ENCODE measurements at regions not wholly inside any gene's neighbourhood (a gene's known extent, or its start where the extent isn't known, plus 50 kb on each side); places are given as distances from the start of the nearest gene placed in this dataset.
"Not testable (repeated sequence)": the region's sequence is repeated elsewhere in the genome, so short reads cannot be mapped to it uniquely, and the experiment has no call there.

- H3K27ac ChIP-seq (ENCODE audit: low read depth, low read length, severe bottlenecking), result no peak overlapping the region
- no peaks in the 10 kb centered on the region for H3K36me3 ChIP-seq (ENCODE audit: control insufficient read depth, insufficient read depth, low read length)
- WGBS, 2 experiments (ENCODE audit: insufficient coverage in 2 of 2), result 80% methylated on average over 1 of the region's 1 CpG; no CpG with 5 or more reads in 1 of the 2 experiments
- no peak overlapping the region for H3K4me3 ChIP-seq (ENCODE audit: extremely low read depth, insufficient read depth, low read length, poor library complexity, severe bottlenecking)
- peaks cover 3% of the 10 kb centered on the region for H3K9me3 ChIP-seq (ENCODE audit: control insufficient read depth, low read length)
- H3K4me1 ChIP-seq (ENCODE audit: control insufficient read depth, insufficient read depth, low read length, poor library complexity, severe bottlenecking), result no peaks in the 10 kb centered on the region
These were observed 932.0 kb upstream of the IGFBP7 start for GRCh38 chr4:58042176-58042575.

GRCh38 chr4:57993944-57994343, 883.8 kb upstream of the IGFBP7 start:
- Histone ChIP-seq H3K36me3 (ENCODE audit: control insufficient read depth, insufficient read depth, low read length) (no peaks in the 10 kb centered on the region), H3K27ac (ENCODE audit: low read depth, low read length, severe bottlenecking) (no peak overlapping the region), H3K4me3 (ENCODE audit: extremely low read depth, insufficient read depth, low read length, poor library complexity, severe bottlenecking) (no peak overlapping the region), H3K4me1 (ENCODE audit: control insufficient read depth, insufficient read depth, low read length, poor library complexity, severe bottlenecking) (no peaks in the 10 kb centered on the region), H3K9me3 (ENCODE audit: control insufficient read depth, low read length) (no peaks in the 10 kb centered on the region)
- WGBS, 2 experiments (ENCODE audit: insufficient coverage in 2 of 2), result 86 to 100% methylated on average over 1 of the region's 2 CpGs

GRCh38 chr4:57989430-57989829, 879.2 kb upstream of the IGFBP7 start:
- H3K4me3 ChIP-seq (ENCODE audit: extremely low read depth, insufficient read depth, low read length, poor library complexity, severe bottlenecking), result no peak overlapping the region
- H3K36me3 ChIP-seq (ENCODE audit: control insufficient read depth, insufficient read depth, low read length), result no peaks in the 10 kb centered on the region
- no peaks in the 10 kb centered on the region for H3K9me3 ChIP-seq (ENCODE audit: control insufficient read depth, low read length)
- no peak overlapping the region for H3K27ac ChIP-seq (ENCODE audit: low read depth, low read length, severe bottlenecking)
- H3K4me1 ChIP-seq (ENCODE audit: control insufficient read depth, insufficient read depth, low read length, poor library complexity, severe bottlenecking), result no peaks in the 10 kb centered on the region
- WGBS, 2 experiments (ENCODE audit: insufficient coverage in 2 of 2), result 74 to 77% methylated on average over 4 to 5 of the region's 6 CpGs

GRCh38 chr4:57985161-57985560, 875.0 kb upstream of the IGFBP7 start:
- no peaks in the 10 kb centered on the region for H3K9me3 ChIP-seq (ENCODE audit: control insufficient read depth, low read length)
- no peaks in the 10 kb centered on the region for H3K4me1 ChIP-seq (ENCODE audit: control insufficient read depth, insufficient read depth, low read length, poor library complexity, severe bottlenecking)
- no peaks in the 10 kb centered on the region for H3K36me3 ChIP-seq (ENCODE audit: control insufficient read depth, insufficient read depth, low read length)
- no peak overlapping the region for H3K27ac ChIP-seq (ENCODE audit: low read depth, low read length, severe bottlenecking)
- H3K4me3 ChIP-seq (ENCODE audit: extremely low read depth, insufficient read depth, low read length, poor library complexity, severe bottlenecking), result no peak overlapping the region

- Histone ChIP-seq H3K4me3 (ENCODE audit: extremely low read depth, insufficient read depth, low read length, poor library complexity, severe bottlenecking) (no peak overlapping the region), H3K27ac (ENCODE audit: low read depth, low read length, severe bottlenecking) (no peak overlapping the region), H3K4me1 (ENCODE audit: control insufficient read depth, insufficient read depth, low read length, poor library complexity, severe bottlenecking) (no peaks in the 10 kb centered on the region), H3K36me3 (ENCODE audit: control insufficient read depth, insufficient read depth, low read length) (no peaks in the 10 kb centered on the region), H3K9me3 (ENCODE audit: control insufficient read depth, low read length) (no peaks in the 10 kb centered on the region)
- 83 to 92% methylated on average over 3 of the region's 5 CpGs for WGBS, 2 experiments (ENCODE audit: insufficient coverage in 2 of 2)
These were observed 870.9 kb upstream of the IGFBP7 start for GRCh38 chr4:57981123-57981522.

GRCh38 chr4:57974821-57975220, 864.6 kb upstream of the IGFBP7 start:
- Histone ChIP-seq H3K9me3 (ENCODE audit: control insufficient read depth, low read length) (no peaks in the 10 kb centered on the region), H3K36me3 (ENCODE audit: control insufficient read depth, insufficient read depth, low read length) (no peaks in the 10 kb centered on the region), H3K4me1 (ENCODE audit: control insufficient read depth, insufficient read depth, low read length, poor library complexity, severe bottlenecking) (no peaks in the 10 kb centered on the region), H3K4me3 (ENCODE audit: extremely low read depth, insufficient read depth, low read length, poor library complexity, severe bottlenecking) (no peak overlapping the region), H3K27ac (ENCODE audit: low read depth, low read length, severe bottlenecking) (no peak overlapping the region)
- WGBS, 2 experiments (ENCODE audit: insufficient coverage in 2 of 2), result 86 to 93% methylated on average over 3 of the region's 4 CpGs

GRCh38 chr4:57973819-57974218, 863.6 kb upstream of the IGFBP7 start:
- Histone ChIP-seq H3K27ac (ENCODE audit: low read depth, low read length, severe bottlenecking) (no peak overlapping the region), H3K4me1 (ENCODE audit: control insufficient read depth, insufficient read depth, low read length, poor library complexity, severe bottlenecking) (no peaks in the 10 kb centered on the region), H3K36me3 (ENCODE audit: control insufficient read depth, insufficient read depth, low read length) (no peaks in the 10 kb centered on the region), H3K4me3 (ENCODE audit: extremely low read depth, insufficient read depth, low read length, poor library complexity, severe bottlenecking) (no peak overlapping the region), H3K9me3 (ENCODE audit: control insufficient read depth, low read length) (no peaks in the 10 kb centered on the region)
- 90% methylated on average over 1 of the region's 1 CpG; no CpG with 5 or more reads in 1 of the 2 experiments for WGBS, 2 experiments (ENCODE audit: insufficient coverage in 2 of 2)

- Histone ChIP-seq H3K36me3 (ENCODE audit: control insufficient read depth, insufficient read depth, low read length) (no peaks in the 10 kb centered on the region), H3K4me3 (ENCODE audit: extremely low read depth, insufficient read depth, low read length, poor library complexity, severe bottlenecking) (no peak overlapping the region), H3K27ac (ENCODE audit: low read depth, low read length, severe bottlenecking) (no peak overlapping the region), H3K4me1 (ENCODE audit: control insufficient read depth, insufficient read depth, low read length, poor library complexity, severe bottlenecking) (no peaks in the 10 kb centered on the region), H3K9me3 (ENCODE audit: control insufficient read depth, low read length) (peaks cover 10% of the 10 kb centered on the region)
These were observed 861.1 kb upstream of the IGFBP7 start for GRCh38 chr4:57971261-57971660.

- H3K4me1 ChIP-seq (ENCODE audit: control insufficient read depth, insufficient read depth, low read length, poor library complexity, severe bottlenecking), result no peaks in the 10 kb centered on the region
- WGBS, 2 experiments (ENCODE audit: insufficient coverage in 2 of 2), result 94 to 97% methylated on average over 15 to 18 of the region's 23 CpGs
These were observed 857.0 kb upstream of the IGFBP7 start for GRCh38 chr4:57966987-57967760.

GRCh38 chr4:57965431-57965830, 855.2 kb upstream of the IGFBP7 start:
- WGBS, 2 experiments (ENCODE audit: insufficient coverage in 2 of 2), result 93 to 99% methylated on average over 7 to 16 of the region's 25 CpGs

More at GRCh38 chr4:57966987-57967760, 857.0 kb upstream of the IGFBP7 start:
- H3K27ac ChIP-seq (ENCODE audit: low read depth, low read length, severe bottlenecking), result no peak overlapping the region
- no peaks in the 10 kb centered on the region for H3K36me3 ChIP-seq (ENCODE audit: control insufficient read depth, insufficient read depth, low read length)
- H3K4me3 ChIP-seq (ENCODE audit: extremely low read depth, insufficient read depth, low read length, poor library complexity, severe bottlenecking), result no peak overlapping the region
- H3K9me3 ChIP-seq (ENCODE audit: control insufficient read depth, low read length), result peaks cover 10% of the 10 kb centered on the region

GRCh38 chr4:57945298-57945697, 835.1 kb upstream of the IGFBP7 start:
- no peaks in the 10 kb centered on the region for H3K36me3 ChIP-seq (ENCODE audit: control insufficient read depth, insufficient read depth, low read length)
- 100% methylated on average over 1 of the region's 1 CpG; no CpG with 5 or more reads in 1 of the 2 experiments for WGBS, 2 experiments (ENCODE audit: insufficient coverage in 2 of 2)
- peaks cover 5% of the 10 kb centered on the region for H3K4me1 ChIP-seq (ENCODE audit: control insufficient read depth, insufficient read depth, low read length, poor library complexity, severe bottlenecking)
- H3K27ac ChIP-seq (ENCODE audit: low read depth, low read length, severe bottlenecking), result no peak overlapping the region
- H3K4me3 ChIP-seq (ENCODE audit: extremely low read depth, insufficient read depth, low read length, poor library complexity, severe bottlenecking), result no peak overlapping the region
- no peaks in the 10 kb centered on the region for H3K9me3 ChIP-seq (ENCODE audit: control insufficient read depth, low read length)

More at GRCh38 chr4:57965431-57965830, 855.2 kb upstream of the IGFBP7 start:
- H3K27ac ChIP-seq (ENCODE audit: low read depth, low read length, severe bottlenecking); H3K4me3 ChIP-seq (ENCODE audit: extremely low read depth, insufficient read depth, low read length, poor library complexity, severe bottlenecking); H3K36me3 ChIP-seq (ENCODE audit: control insufficient read depth, insufficient read depth, low read length); H3K4me1 ChIP-seq (ENCODE audit: control insufficient read depth, insufficient read depth, low read length, poor library complexity, severe bottlenecking): not testable (repeated sequence)
- peaks cover 10% of the 10 kb centered on the region for H3K9me3 ChIP-seq (ENCODE audit: control insufficient read depth, low read length)
